ENCODE measurements at regions not wholly inside any gene's neighbourhood (a gene's known extent, or its start where the extent isn't known, plus 50 kb on each side); places are given as distances from the start of the nearest gene placed in this dataset.

- H3K79me2 ChIP-seq (ENCODE audit: control insufficient read depth, insufficient read depth, low read length): no peaks in the 10 kb centered on the region
- ATAC-seq (ENCODE audit: low read depth) (no peak), DNase-seq (no peak)
- ChIA-PET CTCF (interaction anchor here (0.9 kb wide), 1 partner anchor 503 kb away, joined by 3 read pairs; no protein-coding TSS in a partner anchor), POLR2A (no interaction called here)
- Mint-ChIP-seq H3K4me3 (no peak overlapping the region), H3K4me1 (peaks cover 17% of the 10 kb centered on the region), H3K27me3 (no peaks in the 10 kb centered on the region), H3K27ac (no peak overlapping the region), H3K9me3 (ENCODE audit: insufficient read depth) (no peaks in the 10 kb centered on the region)
- H3K27ac ChIP-seq (ENCODE audit: low read length in 2 of 2): no peak overlapping the region
- H3K36me3 ChIP-seq (replicated peaks in 1 of 2; ENCODE audit: control extremely low read depth in 1 of 2, control insufficient read depth in 1 of 2, extremely low read depth in 1 of 2, insufficient read depth in 2 of 2, low read length in 1 of 2): no peaks in the 10 kb centered on the region
- H3K4me3 ChIP-seq (ENCODE audit: control extremely low read depth in 1 of 5, extremely low read depth in 1 of 5, insufficient read depth in 1 of 5, low read depth in 2 of 5, low read length in 4 of 5): no peak overlapping the region
- 100% methylated on average over 3 of the region's 3 CpGs for WGBS (ENCODE audit: insufficient coverage)
- H4K20me1 ChIP-seq (ENCODE audit: control insufficient read depth, insufficient read depth, low read length, poor library complexity, severe bottlenecking): no peaks in the 10 kb centered on the region
- H3K9me3 ChIP-seq (ENCODE audit: control extremely low read depth in 1 of 3, control insufficient read depth in 2 of 3, insufficient read depth in 1 of 3, low read length in 2 of 3): peaks cover 0 to 4% (median 0%) of the 10 kb centered on the region in 3 donors
- peaks cover 11 to 12% of the 10 kb centered on the region in 2 donors for H3K4me1 ChIP-seq (ENCODE audit: control insufficient read depth in 2 of 2, insufficient read depth in 2 of 2, low read length in 2 of 2)
- H3K9ac ChIP-seq (ENCODE audit: low read length): no peak overlapping the region
- H3K27me3 ChIP-seq (replicated peaks in 1 of 4; ENCODE audit: control extremely low read depth in 1 of 4, control insufficient read depth in 3 of 4, insufficient read depth in 4 of 4, low read length in 3 of 4): no peaks in the 10 kb centered on the region
- intact Hi-C loops (cut with micrococcal nuclease): no loop called here
- H2AFZ ChIP-seq (ENCODE audit: insufficient read depth, low read depth, low read length, poor library complexity, severe bottlenecking): no peak overlapping the region
- no peak overlapping the region for H3K4me2 ChIP-seq (replicated peaks; ENCODE audit: low read depth, low read length, poor library complexity, severe bottlenecking)
- TF ChIP-seq, protein P1, sequence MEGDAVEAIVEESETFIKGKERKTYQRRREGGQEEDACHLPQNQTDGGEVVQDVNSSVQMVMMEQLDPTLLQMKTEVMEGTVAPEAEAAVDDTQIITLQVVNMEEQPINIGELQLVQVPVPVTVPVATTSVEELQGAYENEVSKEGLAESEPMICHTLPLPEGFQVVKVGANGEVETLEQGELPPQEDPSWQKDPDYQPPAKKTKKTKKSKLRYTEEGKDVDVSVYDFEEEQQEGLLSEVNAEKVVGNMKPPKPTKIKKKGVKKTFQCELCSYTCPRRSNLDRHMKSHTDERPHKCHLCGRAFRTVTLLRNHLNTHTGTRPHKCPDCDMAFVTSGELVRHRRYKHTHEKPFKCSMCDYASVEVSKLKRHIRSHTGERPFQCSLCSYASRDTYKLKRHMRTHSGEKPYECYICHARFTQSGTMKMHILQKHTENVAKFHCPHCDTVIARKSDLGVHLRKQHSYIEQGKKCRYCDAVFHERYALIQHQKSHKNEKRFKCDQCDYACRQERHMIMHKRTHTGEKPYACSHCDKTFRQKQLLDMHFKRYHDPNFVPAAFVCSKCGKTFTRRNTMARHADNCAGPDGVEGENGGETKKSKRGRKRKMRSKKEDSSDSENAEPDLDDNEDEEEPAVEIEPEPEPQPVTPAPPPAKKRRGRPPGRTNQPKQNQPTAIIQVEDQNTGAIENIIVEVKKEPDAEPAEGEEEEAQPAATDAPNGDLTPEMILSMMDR (IDR thresholded peaks at IDR 0.05): no peak
- no peak for TF ChIP-seq EZH2 (IDR thresholded peaks at IDR 0.05; ENCODE audit: borderline replicate concordance, insufficient read depth, low read depth, low read length, poor library complexity, severe bottlenecking)
Measured at GRCh38 chr2:12330916-12331315, 385.8 kb upstream of the TRIB2 start.

GRCh38 chr2:12331698-12332097, 385.0 kb upstream of the TRIB2 start:
- H3K9me3 ChIP-seq (ENCODE audit: control extremely low read depth in 1 of 3, control insufficient read depth in 2 of 3, insufficient read depth in 1 of 3, low read length in 2 of 3): peaks cover 0 to 4% (median 0%) of the 10 kb centered on the region in 3 donors
- no peak for ATAC-seq (ENCODE audit: low read depth)
- no peaks in the 10 kb centered on the region for H3K79me2 ChIP-seq (ENCODE audit: control insufficient read depth, insufficient read depth, low read length)
- no peaks in the 10 kb centered on the region for H4K20me1 ChIP-seq (ENCODE audit: control insufficient read depth, insufficient read depth, low read length, poor library complexity, severe bottlenecking)
- no peak overlapping the region for H3K4me3 ChIP-seq (ENCODE audit: control extremely low read depth in 1 of 5, extremely low read depth in 1 of 5, insufficient read depth in 1 of 5, low read depth in 2 of 5, low read length in 4 of 5)
- Mint-ChIP-seq H3K27me3 (no peaks in the 10 kb centered on the region), H3K27ac (no peak overlapping the region), H3K4me1 (peaks cover 9% of the 10 kb centered on the region), H3K9me3 (ENCODE audit: insufficient read depth) (no peaks in the 10 kb centered on the region), H3K4me3 (no peak overlapping the region)
- peaks cover 4% of the 10 kb centered on the region in 2 donors for H3K4me1 ChIP-seq (ENCODE audit: control insufficient read depth in 2 of 2, insufficient read depth in 2 of 2, low read length in 2 of 2)
- CTCF ChIA-PET: interaction anchor here (0.9 kb wide), 1 partner anchor 504 kb away, joined by 3 read pairs; no protein-coding TSS in a partner anchor
- no peak overlapping the region for H3K9ac ChIP-seq (ENCODE audit: low read length)
- POLR2A ChIA-PET: interaction anchor here (0.5 kb wide), 1 partner anchor 283 kb away, joined by 3 read pairs; no protein-coding TSS in a partner anchor
- H3K4me2 ChIP-seq (replicated peaks; ENCODE audit: low read depth, low read length, poor library complexity, severe bottlenecking): no peak overlapping the region
- no peak for TF ChIP-seq EZH2 (IDR thresholded peaks at IDR 0.05; ENCODE audit: borderline replicate concordance, insufficient read depth, low read depth, low read length, poor library complexity, severe bottlenecking)
- TF ChIP-seq, protein P1 (IDR thresholded peaks at IDR 0.05): no peak
- no peaks in the 10 kb centered on the region for H3K36me3 ChIP-seq (replicated peaks in 1 of 2; ENCODE audit: control extremely low read depth in 1 of 2, control insufficient read depth in 1 of 2, extremely low read depth in 1 of 2, insufficient read depth in 2 of 2, low read length in 1 of 2)
- no peak overlapping the region for H2AFZ ChIP-seq (ENCODE audit: insufficient read depth, low read depth, low read length, poor library complexity, severe bottlenecking)
- intact Hi-C loops (cut with micrococcal nuclease): no loop called here
- no peak for DNase-seq
- no CpG with 5 or more reads among the region's 2 CpGs for WGBS (ENCODE audit: insufficient coverage)
- no peak overlapping the region for H3K27ac ChIP-seq (ENCODE audit: low read length in 2 of 2)
- no peaks in the 10 kb centered on the region for H3K27me3 ChIP-seq (replicated peaks in 1 of 4; ENCODE audit: control extremely low read depth in 1 of 4, control insufficient read depth in 3 of 4, insufficient read depth in 4 of 4, low read length in 3 of 4)

Measured in B cell (primary cell).